Hepatocyte (in vitro differentiated cells): ENCODE measurements at regions not wholly inside any gene's neighbourhood (a gene's known extent, or its start where the extent isn't known, plus 50 kb on each side); places are given as distances from the start of the nearest gene placed in this dataset.

ENCODE experiments used
- CTCF ChIP-seq: fragments of 200-600 bp; sonication (generic); IDR thresholded peaks from 2 replicates; pipeline ENCODE4 v1.5.1; 2016; ENCODE audit warnings: antibody characterized with exemption, mild to moderate bottlenecking; ENCODE audit not compliant: poor library complexity
- EZH2 ChIP-seq: fragments of 200-600 bp; sonication (generic); IDR thresholded peaks from 2 replicates; pipeline ENCODE4 v1.6.1; 2016; ENCODE audit warnings: antibody characterized with exemption, mild to moderate bottlenecking, borderline replicate concordance

- TF ChIP-seq CTCF (no peak), EZH2 (no peak)
Measured at GRCh38 chr22:47696776-47697175, 934.3 kb downstream of the TBC1D22A start.
